Activated CD4-positive, alpha-beta T cell treated with anti-CD3 and anti-CD28 coated beads, Interleukin-2, amount 10 ng/mL, durations not matched to agents 7 days and 5 days (primary cell): ENCODE measurements at regions not wholly inside any gene's neighbourhood (a gene's known extent, or its start where the extent isn't known, plus 50 kb on each side); places are given as distances from the start of the nearest gene placed in this dataset.

ENCODE experiments used
- CTCF ChIA-PET: fragments of 350-600 bp; sonication (Branson Sonifier 250); formaldehyde crosslinking; loops from one replicate; lab custom pipeline; 2021; ENCODE audit warnings: antibody characterized with exemption; lab: Charles Lee
- POLR2A ChIA-PET: fragments of 350-600 bp; sonication (Branson Sonifier 250); formaldehyde crosslinking; loops from one replicate; lab custom pipeline; 2021; ENCODE audit warnings: antibody characterized with exemption; lab: Charles Lee
- DNase-seq: peaks from one replicate; pipeline ENCODE4 v3.0.0-alpha.2; 2020
- H3K27ac Mint-ChIP-seq: one replicate; pipeline ENCODE4 v1.8.0; 2021; ENCODE audit warnings: mild to moderate bottlenecking, moderate library complexity, mixed read lengths
- H3K27me3 Mint-ChIP-seq: one replicate; pipeline ENCODE4 v1.8.0; 2021; ENCODE audit warnings: mixed read lengths
- H3K36me3 Mint-ChIP-seq: one replicate; pipeline ENCODE4 v1.8.0; 2021; ENCODE audit warnings: low read depth, mixed read lengths
- H3K4me1 Mint-ChIP-seq: one replicate; pipeline ENCODE4 v1.8.0; 2021; ENCODE audit warnings: mixed read lengths
- H3K4me3 Mint-ChIP-seq: one replicate; pipeline ENCODE4 v1.8.0; 2021; ENCODE audit warnings: mild to moderate bottlenecking, moderate library complexity, mixed read lengths
- H3K9me3 Mint-ChIP-seq: one replicate; pipeline ENCODE4 v1.8.0; 2021; ENCODE audit warnings: mixed read lengths

DNA sequence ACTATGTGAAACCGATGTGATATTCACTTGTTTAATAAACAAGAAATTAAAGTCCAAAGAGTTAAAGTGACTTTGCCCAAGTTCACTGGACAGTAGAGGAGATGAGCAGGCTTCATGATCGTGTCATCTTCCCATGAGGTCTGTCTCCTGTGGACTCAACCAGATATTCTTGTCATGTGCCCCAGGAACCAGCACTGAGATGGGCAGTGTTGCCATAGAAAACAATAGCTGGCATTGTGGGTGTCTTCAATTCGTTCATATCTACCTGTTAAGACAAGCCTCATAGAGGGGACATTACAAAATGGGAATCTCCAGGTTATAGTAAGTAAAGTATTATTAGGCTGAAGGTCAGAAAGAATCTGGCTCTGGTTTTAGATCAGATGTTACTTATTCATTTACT lies 184.8 kb upstream of the BCL6 start:
- Mint-ChIP-seq H3K27me3 (peaks cover 3% of the 10 kb centered on the region), H3K9me3 (peaks cover 16% of the 10 kb centered on the region), H3K4me1 (peaks cover 25% of the 10 kb centered on the region), H3K27ac (no peak overlapping the region), H3K4me3 (no peak overlapping the region), H3K36me3 (peaks cover 12% of the 10 kb centered on the region)
- ChIA-PET CTCF (interaction anchor here (1.3 kb wide), 1 partner anchor 190 kb away, joined by 4 read pairs; no protein-coding TSS in a partner anchor), POLR2A (no interaction called here)
- no peak for DNase-seq

GRCh38 chr3:187931101-187931500 lies 185.8 kb upstream of the BCL6 start:
- Mint-ChIP-seq H3K9me3 (peaks cover 9% of the 10 kb centered on the region), H3K36me3 (peaks cover 8% of the 10 kb centered on the region), H3K4me1 (peaks cover 36% of the 10 kb centered on the region), H3K27me3 (peaks cover 3% of the 10 kb centered on the region), H3K27ac (no peak overlapping the region), H3K4me3 (no peak overlapping the region)
- DNase-seq, result no peak
- CTCF ChIA-PET, result no interaction called here
- POLR2A ChIA-PET, result no interaction called here

DNA sequence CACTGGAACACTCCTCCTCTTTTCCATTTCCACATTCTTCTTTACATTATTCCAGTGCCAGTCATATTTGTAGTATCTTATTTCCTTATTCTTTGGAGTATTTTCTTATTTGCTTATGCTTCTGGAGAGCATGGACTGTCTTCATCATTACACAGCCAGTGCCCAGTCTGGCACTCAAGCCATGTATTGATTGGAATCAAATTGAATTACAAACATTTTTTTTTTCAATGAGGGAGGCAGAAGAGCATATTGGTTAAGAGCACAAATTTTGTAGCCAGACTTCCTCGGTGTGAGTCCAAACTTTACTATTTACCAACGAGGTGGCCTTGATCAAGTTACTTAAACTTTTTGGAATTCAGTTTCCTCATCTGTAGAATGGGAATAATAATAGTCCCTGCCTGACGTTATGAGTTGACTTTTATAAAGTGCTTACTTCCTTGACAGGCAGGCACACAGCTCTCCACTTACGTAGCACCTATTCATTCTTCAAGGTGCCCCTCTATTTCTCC lies 186.6 kb upstream of the BCL6 start:
- ChIA-PET CTCF (no interaction called here), POLR2A (no interaction called here)
- Mint-ChIP-seq H3K9me3 (peaks cover 9% of the 10 kb centered on the region), H3K4me3 (no peak overlapping the region), H3K4me1 (peaks cover 34% of the 10 kb centered on the region), H3K36me3 (peaks cover 6% of the 10 kb centered on the region), H3K27ac (no peak overlapping the region), H3K27me3 (peaks cover 3% of the 10 kb centered on the region)
- no peak for DNase-seq

DNA sequence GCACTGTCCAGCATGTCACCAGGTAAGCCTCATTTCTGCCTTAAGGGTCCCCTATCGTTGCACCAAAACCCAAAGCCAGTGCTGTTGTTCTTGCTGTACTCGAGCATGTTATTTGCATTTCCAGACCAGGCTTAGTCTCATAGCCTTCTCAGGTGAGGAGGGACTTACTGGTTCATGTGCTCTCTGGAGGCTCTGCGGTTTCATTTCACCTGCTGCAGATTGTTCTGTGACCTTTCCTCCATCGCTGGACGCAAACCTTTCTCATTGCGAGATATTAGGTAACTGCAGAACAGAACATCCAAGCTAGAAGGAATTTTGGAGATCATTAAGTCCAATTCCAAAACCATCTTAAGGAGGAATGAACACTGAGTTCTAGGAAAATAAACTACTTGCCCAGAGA lies 187.3 kb upstream of the BCL6 start:
- Mint-ChIP-seq H3K27ac (no peak overlapping the region), H3K4me1 (peaks cover 28% of the 10 kb centered on the region), H3K4me3 (no peak overlapping the region), H3K9me3 (peaks cover 9% of the 10 kb centered on the region), H3K36me3 (peaks cover 6% of the 10 kb centered on the region), H3K27me3 (peaks cover 3% of the 10 kb centered on the region)
- ChIA-PET CTCF (interaction anchor here (1.6 kb wide), 2 partner anchors 18 to 22 kb away, joined by 3 to 4 read pairs; no protein-coding TSS in a partner anchor), POLR2A (no interaction called here)
- DNase-seq, result no peak

- Mint-ChIP-seq H3K9me3 (peaks cover 9% of the 10 kb centered on the region), H3K36me3 (peaks cover 6% of the 10 kb centered on the region), H3K4me1 (peaks cover 18% of the 10 kb centered on the region), H3K27ac (peak overlapping the region; percentile 66), H3K4me3 (no peak overlapping the region), H3K27me3 (peaks cover 10% of the 10 kb centered on the region)
- DNase-seq, result peak; percentile 20
- ChIA-PET POLR2A (no interaction called here), CTCF (interaction anchor here (1.2 to 1.9 kb wide), 3 partner anchors 9 to 22 kb away, joined by 3 to 5 read pairs (median 5); no protein-coding TSS in a partner anchor)
Observed at GRCh38 chr3:187935623-187936156, 190.4 kb upstream of the BCL6 start.

DNA sequence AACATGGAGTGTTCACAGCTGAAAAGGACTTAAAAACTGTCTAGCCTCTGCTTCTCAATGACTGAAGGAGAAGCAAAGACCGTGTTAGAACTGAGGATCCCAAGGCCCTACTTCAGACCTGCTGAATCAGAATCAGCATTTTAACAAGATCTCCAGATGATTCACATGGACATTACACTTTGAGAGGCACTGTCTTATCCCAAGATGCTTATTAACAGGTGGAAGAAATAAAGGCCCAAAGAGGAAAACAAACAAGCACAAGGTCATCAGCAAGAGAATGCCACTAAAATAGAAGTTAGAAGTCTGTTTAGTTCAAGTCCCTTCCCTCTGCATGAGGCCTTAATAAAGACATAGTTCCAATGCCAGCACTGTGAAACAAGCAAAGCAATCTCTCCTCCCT lies 191.4 kb upstream of the BCL6 start:
- ChIA-PET CTCF (interaction anchor here (1.0 to 1.7 kb wide), 3 partner anchors 9 to 24 kb away, joined by 3 to 5 read pairs (median 3); no protein-coding TSS in a partner anchor), POLR2A (no interaction called here)
- no peak overlapping the region for H3K27ac Mint-ChIP-seq
- H3K9me3 Mint-ChIP-seq, result peaks cover 5% of the 10 kb centered on the region
- H3K4me3 Mint-ChIP-seq, result no peak overlapping the region
- H3K36me3 Mint-ChIP-seq, result peaks cover under 1% of the 10 kb centered on the region
- H3K27me3 Mint-ChIP-seq, result peaks cover 11% of the 10 kb centered on the region
- H3K4me1 Mint-ChIP-seq, result peaks cover 18% of the 10 kb centered on the region
- no peak for DNase-seq

- Mint-ChIP-seq H3K4me1 (peaks cover 16% of the 10 kb centered on the region), H3K9me3 (no peaks in the 10 kb centered on the region), H3K27me3 (peaks cover 10% of the 10 kb centered on the region), H3K36me3 (no peaks in the 10 kb centered on the region), H3K4me3 (no peak overlapping the region), H3K27ac (no peak overlapping the region)
- no peak for DNase-seq
- ChIA-PET POLR2A (no interaction called here), CTCF (interaction anchor here (0.6 to 3.8 kb wide), 5 partner anchors 15 to 1348 kb away, joined by 3 to 17 read pairs (median 4); no protein-coding TSS in a partner anchor)
Observed at GRCh38 chr3:187939891-187940290, 194.6 kb upstream of the BCL6 start.

DNA sequence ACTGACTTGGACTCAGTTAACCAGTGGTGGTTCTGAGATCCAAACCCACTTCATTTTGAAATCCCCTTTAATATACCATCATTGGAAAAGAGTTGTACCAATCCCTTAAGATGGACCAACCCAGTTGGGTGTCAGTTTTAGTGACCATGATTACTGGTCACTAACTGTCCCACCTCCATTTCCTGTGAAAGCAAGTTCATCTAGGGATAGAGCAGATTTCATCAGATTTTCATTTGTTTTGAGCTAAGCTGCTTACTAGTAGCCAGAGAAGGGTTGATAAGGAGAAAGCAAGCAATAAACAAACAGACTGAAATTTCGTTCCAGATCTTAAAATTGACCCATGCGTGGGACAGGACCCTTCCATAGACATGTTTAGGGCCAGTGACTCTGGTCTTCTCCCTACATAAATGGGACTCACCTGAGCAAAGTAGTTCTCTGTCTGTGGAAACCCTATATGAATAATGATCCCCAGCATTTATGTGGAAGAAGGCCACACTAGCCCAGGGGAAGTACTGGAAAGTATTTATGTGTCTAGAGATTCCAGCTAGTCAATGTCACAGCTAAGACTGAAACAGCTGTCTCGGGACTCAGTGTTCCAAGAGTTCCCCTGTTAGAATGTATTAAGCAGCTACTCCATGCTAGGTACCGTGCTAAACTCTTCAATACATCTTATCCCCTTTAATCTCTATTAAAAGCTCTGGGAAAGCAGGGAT lies 196.0 kb upstream of the BCL6 start:
- H3K27ac Mint-ChIP-seq, result no peak overlapping the region
- H3K27me3 Mint-ChIP-seq, result peaks cover 11% of the 10 kb centered on the region
- POLR2A ChIA-PET, result no interaction called here
- H3K9me3 Mint-ChIP-seq, result no peaks in the 10 kb centered on the region
- H3K4me3 Mint-ChIP-seq, result no peak overlapping the region
- H3K36me3 Mint-ChIP-seq, result no peaks in the 10 kb centered on the region
- peaks cover 6% of the 10 kb centered on the region for H3K4me1 Mint-ChIP-seq
- DNase-seq, result no peak
- CTCF ChIA-PET, result interaction anchor here (1.4 to 3.8 kb wide), 3 partner anchors 10 to 201 kb away, joined by 5 to 17 read pairs (median 5); no protein-coding TSS in a partner anchor

- ChIA-PET CTCF (interaction anchor here (1.4 to 3.8 kb wide), 2 partner anchors 9 to 13 kb away, joined by 5 to 17 read pairs; no protein-coding TSS in a partner anchor), POLR2A (no interaction called here)
- no peak overlapping the region for H3K4me3 Mint-ChIP-seq
- DNase-seq, result no peak
- no peaks in the 10 kb centered on the region for H3K36me3 Mint-ChIP-seq
- no peak overlapping the region for H3K27ac Mint-ChIP-seq
- peaks cover 6% of the 10 kb centered on the region for H3K4me1 Mint-ChIP-seq
- peaks cover 13% of the 10 kb centered on the region for H3K27me3 Mint-ChIP-seq
- H3K9me3 Mint-ChIP-seq, result no peaks in the 10 kb centered on the region
Observed at GRCh38 chr3:187941848-187942194, 196.6 kb upstream of the BCL6 start.

GRCh38 chr3:187942658-187943241 lies 197.5 kb upstream of the BCL6 start:
- DNase-seq, result no peak
- H3K4me1 Mint-ChIP-seq, result peaks cover 6% of the 10 kb centered on the region
- ChIA-PET POLR2A (no interaction called here), CTCF (interaction anchor here (1.0 kb wide), 2 partner anchors 16 to 202 kb away, joined by 3 to 4 read pairs; no protein-coding TSS in a partner anchor)
- no peak overlapping the region for H3K27ac Mint-ChIP-seq
- H3K36me3 Mint-ChIP-seq, result no peaks in the 10 kb centered on the region
- H3K27me3 Mint-ChIP-seq, result peaks cover 11% of the 10 kb centered on the region
- no peaks in the 10 kb centered on the region for H3K9me3 Mint-ChIP-seq
- no peak overlapping the region for H3K4me3 Mint-ChIP-seq

- H3K27me3 Mint-ChIP-seq, result peaks cover 9% of the 10 kb centered on the region
- no peak for DNase-seq
- no peak overlapping the region for H3K4me3 Mint-ChIP-seq
- peaks cover 1% of the 10 kb centered on the region for H3K9me3 Mint-ChIP-seq
- POLR2A ChIA-PET, result interaction anchor here (0.7 kb wide), 1 partner anchor 15 kb away, joined by 3 read pairs; no protein-coding TSS in a partner anchor
- CTCF ChIA-PET, result interaction anchor here (0.8 to 1.7 kb wide), 6 partner anchors 9 to 203 kb away, joined by 3 to 7 read pairs (median 4); no protein-coding TSS in a partner anchor
- H3K4me1 Mint-ChIP-seq, result peaks cover 6% of the 10 kb centered on the region
- H3K36me3 Mint-ChIP-seq, result no peaks in the 10 kb centered on the region
- H3K27ac Mint-ChIP-seq, result no peak overlapping the region
Observed at GRCh38 chr3:187943677-187944389, 198.6 kb upstream of the BCL6 start.
